ENCODE measurements at regions not wholly inside any gene's neighbourhood (a gene's known extent, or its start where the extent isn't known, plus 50 kb on each side); places are given as distances from the start of the nearest gene placed in this dataset.

DNA sequence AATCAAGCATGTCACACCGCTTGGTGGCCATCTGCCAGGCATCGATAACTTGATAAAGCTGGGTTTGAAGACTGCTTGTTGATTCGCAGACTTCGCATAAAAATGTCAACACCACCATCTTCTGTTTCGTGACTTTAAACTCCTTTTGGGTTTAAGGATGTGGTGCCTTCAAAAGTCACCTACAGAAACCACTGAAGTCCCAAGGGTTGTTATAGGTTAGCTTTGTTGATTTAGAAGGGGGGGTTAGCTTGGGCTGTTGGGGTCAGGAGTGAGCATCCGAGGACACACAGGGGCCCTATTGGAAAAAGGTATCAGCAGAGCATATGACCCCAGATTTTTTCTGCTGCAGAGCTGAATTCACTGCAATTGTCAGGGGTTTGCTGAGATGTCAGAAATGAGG is 76.7 kb upstream of the SSTR4 start:
- TF ChIP-seq, protein P1, sequence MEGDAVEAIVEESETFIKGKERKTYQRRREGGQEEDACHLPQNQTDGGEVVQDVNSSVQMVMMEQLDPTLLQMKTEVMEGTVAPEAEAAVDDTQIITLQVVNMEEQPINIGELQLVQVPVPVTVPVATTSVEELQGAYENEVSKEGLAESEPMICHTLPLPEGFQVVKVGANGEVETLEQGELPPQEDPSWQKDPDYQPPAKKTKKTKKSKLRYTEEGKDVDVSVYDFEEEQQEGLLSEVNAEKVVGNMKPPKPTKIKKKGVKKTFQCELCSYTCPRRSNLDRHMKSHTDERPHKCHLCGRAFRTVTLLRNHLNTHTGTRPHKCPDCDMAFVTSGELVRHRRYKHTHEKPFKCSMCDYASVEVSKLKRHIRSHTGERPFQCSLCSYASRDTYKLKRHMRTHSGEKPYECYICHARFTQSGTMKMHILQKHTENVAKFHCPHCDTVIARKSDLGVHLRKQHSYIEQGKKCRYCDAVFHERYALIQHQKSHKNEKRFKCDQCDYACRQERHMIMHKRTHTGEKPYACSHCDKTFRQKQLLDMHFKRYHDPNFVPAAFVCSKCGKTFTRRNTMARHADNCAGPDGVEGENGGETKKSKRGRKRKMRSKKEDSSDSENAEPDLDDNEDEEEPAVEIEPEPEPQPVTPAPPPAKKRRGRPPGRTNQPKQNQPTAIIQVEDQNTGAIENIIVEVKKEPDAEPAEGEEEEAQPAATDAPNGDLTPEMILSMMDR (IDR thresholded peaks at IDR 0.05) = no peak
- TF ChIP-seq RFX5 (IDR thresholded peaks at IDR 0.05) = no peak
- no peak for TF ChIP-seq CBX8 (IDR thresholded peaks at IDR 0.05)
- no peak for TF ChIP-seq JUN (IDR thresholded peaks at IDR 0.05)
- TF ChIP-seq FOSB (CRISPR knock-in tag; IDR thresholded peaks at IDR 0.05) = no peak
- TF ChIP-seq, protein P2, sequence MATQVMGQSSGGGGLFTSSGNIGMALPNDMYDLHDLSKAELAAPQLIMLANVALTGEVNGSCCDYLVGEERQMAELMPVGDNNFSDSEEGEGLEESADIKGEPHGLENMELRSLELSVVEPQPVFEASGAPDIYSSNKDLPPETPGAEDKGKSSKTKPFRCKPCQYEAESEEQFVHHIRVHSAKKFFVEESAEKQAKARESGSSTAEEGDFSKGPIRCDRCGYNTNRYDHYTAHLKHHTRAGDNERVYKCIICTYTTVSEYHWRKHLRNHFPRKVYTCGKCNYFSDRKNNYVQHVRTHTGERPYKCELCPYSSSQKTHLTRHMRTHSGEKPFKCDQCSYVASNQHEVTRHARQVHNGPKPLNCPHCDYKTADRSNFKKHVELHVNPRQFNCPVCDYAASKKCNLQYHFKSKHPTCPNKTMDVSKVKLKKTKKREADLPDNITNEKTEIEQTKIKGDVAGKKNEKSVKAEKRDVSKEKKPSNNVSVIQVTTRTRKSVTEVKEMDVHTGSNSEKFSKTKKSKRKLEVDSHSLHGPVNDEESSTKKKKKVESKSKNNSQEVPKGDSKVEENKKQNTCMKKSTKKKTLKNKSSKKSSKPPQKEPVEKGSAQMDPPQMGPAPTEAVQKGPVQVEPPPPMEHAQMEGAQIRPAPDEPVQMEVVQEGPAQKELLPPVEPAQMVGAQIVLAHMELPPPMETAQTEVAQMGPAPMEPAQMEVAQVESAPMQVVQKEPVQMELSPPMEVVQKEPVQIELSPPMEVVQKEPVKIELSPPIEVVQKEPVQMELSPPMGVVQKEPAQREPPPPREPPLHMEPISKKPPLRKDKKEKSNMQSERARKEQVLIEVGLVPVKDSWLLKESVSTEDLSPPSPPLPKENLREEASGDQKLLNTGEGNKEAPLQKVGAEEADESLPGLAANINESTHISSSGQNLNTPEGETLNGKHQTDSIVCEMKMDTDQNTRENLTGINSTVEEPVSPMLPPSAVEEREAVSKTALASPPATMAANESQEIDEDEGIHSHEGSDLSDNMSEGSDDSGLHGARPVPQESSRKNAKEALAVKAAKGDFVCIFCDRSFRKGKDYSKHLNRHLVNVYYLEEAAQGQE (IDR thresholded peaks at IDR 0.05) = no peak
- TF ChIP-seq MAFK (IDR thresholded peaks at IDR 0.05; ENCODE audit: partially characterized antibody) = no peak
- no peak for TF ChIP-seq POLR2A (IDR thresholded peaks at IDR 0.05; ENCODE audit: low read length)
